Right atrium auricular region (tissue), 2 donors: ENCODE measurements at regions not wholly inside any gene's neighbourhood (a gene's known extent, or its start where the extent isn't known, plus 50 kb on each side); places are given as distances from the start of the nearest gene placed in this dataset.

Experiments
- DNase-seq: peaks from one replicate; pipeline ENCODE4 v3.0.0-alpha.2; 2019; ENCODE audit warnings: low spot score
- H3K27ac ChIP-seq, 2 donors: fragments of 200-600 bp; sonication (generic); 1 replicate in 1 of 2; 2 replicates in 1 of 2; pipeline ENCODE4 v1.5.1; 2016 to 2019
- H3K27me3 ChIP-seq, 2 donors: fragments of 200-600 bp; sonication (generic); one replicate each; pipeline versions ENCODE4 v1.5.1 to v1.6.0; 2017 to 2019
- H3K36me3 ChIP-seq: fragments of 200-600 bp; sonication (generic); one replicate; pipeline ENCODE4 v1.5.1; 2016
- H3K4me1 ChIP-seq, 2 donors: fragments of 200-600 bp; sonication (generic); one replicate each; pipeline versions ENCODE4 v1.5.1 to v1.6.0; 2017 to 2019
- H3K4me3 ChIP-seq, 2 donors: fragments of 200-600 bp; sonication (generic); 1 replicate in 1 of 2; 2 replicates in 1 of 2; pipeline ENCODE4 v1.5.1; 2017 to 2019; ENCODE audit warnings: mild to moderate bottlenecking in 1 of 2, moderate library complexity in 1 of 2
- H3K9me3 ChIP-seq, 2 donors: fragments of 200-600 bp; sonication (generic); one replicate each; pipeline ENCODE4 v1.5.1; 2019
- TF ChIP-seq, protein P1 (sequence below), 2 donors: fragments of 200-600 bp; sonication (generic); IDR thresholded peaks; one replicate each; pipeline ENCODE4 v1.5.1; 2019; ENCODE audit warnings: antibody characterized with exemption in 2 of 2

GRCh38 chrX:123064053-123064452, 120.0 kb upstream of the GRIA3 start:
- Histone ChIP-seq H3K27me3 (no peaks in the 10 kb centered on the region), H3K36me3 (no peaks in the 10 kb centered on the region), H3K4me3 (no peak overlapping the region), H3K9me3 (no peaks in the 10 kb centered on the region), H3K27ac (no peak overlapping the region), H3K4me1 (no peaks in the 10 kb centered on the region)
- TF ChIP-seq, protein P1, sequence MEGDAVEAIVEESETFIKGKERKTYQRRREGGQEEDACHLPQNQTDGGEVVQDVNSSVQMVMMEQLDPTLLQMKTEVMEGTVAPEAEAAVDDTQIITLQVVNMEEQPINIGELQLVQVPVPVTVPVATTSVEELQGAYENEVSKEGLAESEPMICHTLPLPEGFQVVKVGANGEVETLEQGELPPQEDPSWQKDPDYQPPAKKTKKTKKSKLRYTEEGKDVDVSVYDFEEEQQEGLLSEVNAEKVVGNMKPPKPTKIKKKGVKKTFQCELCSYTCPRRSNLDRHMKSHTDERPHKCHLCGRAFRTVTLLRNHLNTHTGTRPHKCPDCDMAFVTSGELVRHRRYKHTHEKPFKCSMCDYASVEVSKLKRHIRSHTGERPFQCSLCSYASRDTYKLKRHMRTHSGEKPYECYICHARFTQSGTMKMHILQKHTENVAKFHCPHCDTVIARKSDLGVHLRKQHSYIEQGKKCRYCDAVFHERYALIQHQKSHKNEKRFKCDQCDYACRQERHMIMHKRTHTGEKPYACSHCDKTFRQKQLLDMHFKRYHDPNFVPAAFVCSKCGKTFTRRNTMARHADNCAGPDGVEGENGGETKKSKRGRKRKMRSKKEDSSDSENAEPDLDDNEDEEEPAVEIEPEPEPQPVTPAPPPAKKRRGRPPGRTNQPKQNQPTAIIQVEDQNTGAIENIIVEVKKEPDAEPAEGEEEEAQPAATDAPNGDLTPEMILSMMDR (IDR thresholded peaks at IDR 0.05): no peak
- DNase-seq: no peak

DNA sequence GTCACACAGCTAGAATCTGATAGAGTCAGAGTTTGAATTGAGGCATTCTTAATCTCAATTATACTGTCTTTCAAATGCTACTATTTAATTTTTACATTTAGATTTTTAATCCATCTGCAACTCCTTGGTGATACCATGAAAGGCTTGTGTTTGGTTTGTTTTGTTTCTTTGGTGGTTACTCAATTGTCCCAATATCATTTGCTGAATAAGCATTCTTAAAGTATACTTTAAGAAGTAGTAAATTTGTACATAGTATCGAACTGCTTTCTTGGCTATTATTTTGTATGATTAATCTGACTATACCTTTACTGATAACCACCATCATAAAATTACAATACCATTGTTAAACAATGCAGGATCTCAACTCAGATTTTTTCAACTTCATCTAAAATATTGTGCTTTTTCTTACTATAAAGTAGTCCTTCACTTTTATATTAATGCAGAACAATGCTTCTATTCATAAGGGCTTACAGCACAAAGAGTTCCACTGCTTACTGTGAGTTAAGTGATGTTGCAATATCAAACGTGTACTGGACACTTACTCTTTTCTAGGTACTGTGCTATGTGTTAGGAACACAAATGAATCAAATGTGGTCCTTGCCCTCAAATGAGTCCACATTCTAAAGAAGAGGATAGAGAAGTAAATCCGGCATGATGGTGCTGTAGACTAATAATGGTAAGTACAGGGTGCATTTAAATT, 111.2 kb upstream of the GRIA3 start:
- no peaks in the 10 kb centered on the region for H3K27me3 ChIP-seq
- H3K27ac ChIP-seq: no peak overlapping the region
- H3K4me1 ChIP-seq: no peaks in the 10 kb centered on the region
- no peak for DNase-seq
- H3K4me3 ChIP-seq: no peak overlapping the region
- H3K36me3 ChIP-seq: no peaks in the 10 kb centered on the region
- no peaks in the 10 kb centered on the region for H3K9me3 ChIP-seq
- TF ChIP-seq, protein P1 (IDR thresholded peaks at IDR 0.05): no peak

GRCh38 chrX:123075947-123076561, 108.0 kb upstream of the GRIA3 start:
- DNase-seq: no peak
- H3K27ac ChIP-seq: no peak overlapping the region
- no peaks in the 10 kb centered on the region for H3K9me3 ChIP-seq
- no peaks in the 10 kb centered on the region for H3K27me3 ChIP-seq
- H3K4me1 ChIP-seq: no peaks in the 10 kb centered on the region
- TF ChIP-seq, protein P1 (IDR thresholded peaks at IDR 0.05): no peak
- no peaks in the 10 kb centered on the region for H3K36me3 ChIP-seq
- no peak overlapping the region for H3K4me3 ChIP-seq

GRCh38 chrX:123077631-123078030, 106.4 kb upstream of the GRIA3 start:
- TF ChIP-seq, protein P1 (IDR thresholded peaks at IDR 0.05): no peak
- Histone ChIP-seq H3K4me1 (no peaks in the 10 kb centered on the region), H3K27me3 (no peaks in the 10 kb centered on the region), H3K4me3 (no peak overlapping the region), H3K27ac (no peak overlapping the region), H3K9me3 (no peaks in the 10 kb centered on the region), H3K36me3 (no peaks in the 10 kb centered on the region)
- no peak for DNase-seq

DNA sequence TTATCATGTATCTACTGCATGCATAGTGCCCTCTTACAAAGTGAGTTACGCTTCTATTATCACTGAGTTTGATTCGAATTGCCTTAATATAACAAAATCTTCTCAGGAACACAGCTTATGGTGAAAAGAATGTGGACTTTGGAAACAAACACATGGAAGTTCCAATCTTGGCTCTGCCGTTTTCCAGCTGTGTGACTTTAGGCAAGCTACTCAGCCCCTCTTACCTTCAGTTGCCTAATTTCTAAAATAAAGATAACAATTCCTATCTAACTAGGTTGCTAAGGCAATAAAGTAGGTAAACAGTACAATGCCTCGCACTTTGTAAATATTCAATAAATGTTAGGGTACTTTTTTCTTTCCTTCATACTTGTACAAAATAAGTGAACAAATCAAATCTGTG, 104.0 kb upstream of the GRIA3 start:
- Histone ChIP-seq H3K27ac (no peak overlapping the region), H3K4me3 (no peak overlapping the region), H3K27me3 (no peaks in the 10 kb centered on the region), H3K36me3 (no peaks in the 10 kb centered on the region), H3K9me3 (peaks cover 0 to 2% of the 10 kb centered on the region in 2 donors), H3K4me1 (no peaks in the 10 kb centered on the region)
- DNase-seq: no peak
- TF ChIP-seq, protein P1 (IDR thresholded peaks at IDR 0.05): no peak
